ENCODE measurements at regions not wholly inside any gene's neighbourhood (a gene's known extent, or its start where the extent isn't known, plus 50 kb on each side); places are given as distances from the start of the nearest gene placed in this dataset.

- Histone ChIP-seq H3K18ac (ENCODE audit: low read length) (no peak overlapping the region), H3K14ac (ENCODE audit: low read length) (no peak overlapping the region), H4K91ac (ENCODE audit: low read depth, low read length) (no peak overlapping the region), H3K4me2 (ENCODE audit: low read length) (no peak overlapping the region), H3K9me3 (ENCODE audit: insufficient read depth, low read depth, low read length) (peaks cover 27% of the 10 kb centered on the region), H4K8ac (ENCODE audit: low read depth, low read length) (no peak overlapping the region), H3K27me3 (ENCODE audit: insufficient read depth, low read length) (no peaks in the 10 kb centered on the region), H3K9ac (ENCODE audit: low read length) (no peak overlapping the region), H4K12ac (ENCODE audit: low read depth, low read length) (no peak overlapping the region), H3K23ac (ENCODE audit: low read length) (no peak overlapping the region), H2BK12ac (ENCODE audit: low read length) (no peak overlapping the region), H3K4me3 (ENCODE audit: low read depth, low read length) (no peak overlapping the region), H2AK5ac (ENCODE audit: low read length) (no peak overlapping the region), H2BK120ac (ENCODE audit: insufficient read depth, low read length, poor library complexity) (no peak overlapping the region), H2AFZ (ENCODE audit: insufficient read depth, low read length, poor library complexity) (no peak overlapping the region), H3K79me1 (ENCODE audit: low read length) (no peaks in the 10 kb centered on the region), H3K27ac (ENCODE audit: low read depth, low read length) (no peak overlapping the region), H3K79me2 (ENCODE audit: control insufficient read depth, insufficient read depth, low read length, poor library complexity) (no peaks in the 10 kb centered on the region), H3K36me3 (ENCODE audit: control insufficient read depth in 1 of 2, insufficient read depth in 2 of 2, low read length in 2 of 2) (no peaks in the 10 kb centered on the region), H2BK5ac (ENCODE audit: low read depth, low read length, poor library complexity) (no peak overlapping the region), H3K4ac (ENCODE audit: low read depth, low read length) (no peak overlapping the region), H3K4me1 (ENCODE audit: control insufficient read depth in 1 of 2, insufficient read depth in 2 of 2, low read length in 2 of 2) (no peaks in the 10 kb centered on the region)
- DNase-seq, result no peak
- no CpG with 5 or more reads among the region's 4 CpGs for WGBS (ENCODE audit: extremely low coverage, insufficient coverage, insufficient read length)
Measured at GRCh38 chr14:106826833-106827369, 1300.5 kb downstream of the TMEM121 start.

GRCh38 chr14:106831322-106831720 is 1304.9 kb downstream of the TMEM121 start:
- H2BK5ac ChIP-seq (ENCODE audit: low read depth, low read length, poor library complexity), result no peak overlapping the region

GRCh38 chr14:106837870-106838269 is 1311.5 kb downstream of the TMEM121 start:
- Histone ChIP-seq H3K4ac (ENCODE audit: low read depth, low read length) (no peak overlapping the region), H2AK5ac (ENCODE audit: low read length) (no peak overlapping the region)

More at GRCh38 chr14:106831322-106831720, 1304.9 kb downstream of the TMEM121 start:
- H3K4ac ChIP-seq (ENCODE audit: low read depth, low read length), result no peak overlapping the region
- no peaks in the 10 kb centered on the region for H3K27me3 ChIP-seq (ENCODE audit: insufficient read depth, low read length)
- H3K79me2 ChIP-seq (ENCODE audit: control insufficient read depth, insufficient read depth, low read length, poor library complexity), result no peaks in the 10 kb centered on the region
- H3K27ac ChIP-seq (ENCODE audit: low read depth, low read length), result no peak overlapping the region
- no peak overlapping the region for H4K8ac ChIP-seq (ENCODE audit: low read depth, low read length)
- H3K14ac ChIP-seq (ENCODE audit: low read length), result no peak overlapping the region
- H3K9ac ChIP-seq (ENCODE audit: low read length), result no peak overlapping the region
- no peak overlapping the region for H4K12ac ChIP-seq (ENCODE audit: low read depth, low read length)
- no peak overlapping the region for H3K4me2 ChIP-seq (ENCODE audit: low read length)
- no peak overlapping the region for H3K18ac ChIP-seq (ENCODE audit: low read length)
- no peak overlapping the region for H3K23ac ChIP-seq (ENCODE audit: low read length)
- no peak overlapping the region for H4K91ac ChIP-seq (ENCODE audit: low read depth, low read length)
- no peaks in the 10 kb centered on the region for H3K36me3 ChIP-seq (ENCODE audit: control insufficient read depth in 1 of 2, insufficient read depth in 2 of 2, low read length in 2 of 2)
- no peak overlapping the region for H3K4me3 ChIP-seq (ENCODE audit: low read depth, low read length)
- H3K4me1 ChIP-seq (ENCODE audit: control insufficient read depth in 1 of 2, insufficient read depth in 2 of 2, low read length in 2 of 2), result no peaks in the 10 kb centered on the region
- H2AFZ ChIP-seq (ENCODE audit: insufficient read depth, low read length, poor library complexity), result no peak overlapping the region
- H2BK120ac ChIP-seq (ENCODE audit: insufficient read depth, low read length, poor library complexity), result no peak overlapping the region
- H3K79me1 ChIP-seq (ENCODE audit: low read length), result no peaks in the 10 kb centered on the region
- DNase-seq, result peak in 1 of 2 donors; percentile 4
- no CpG with 5 or more reads among the region's 11 CpGs for WGBS (ENCODE audit: extremely low coverage, insufficient coverage, insufficient read length)
- H2AK5ac ChIP-seq (ENCODE audit: low read length), result no peak overlapping the region
- peaks cover 27% of the 10 kb centered on the region for H3K9me3 ChIP-seq (ENCODE audit: insufficient read depth, low read depth, low read length)
- no peak overlapping the region for H2BK12ac ChIP-seq (ENCODE audit: low read length)

GRCh38 chr14:106838991-106839769 is 1312.8 kb downstream of the TMEM121 start:
- Histone ChIP-seq H4K8ac (ENCODE audit: low read depth, low read length) (no peak overlapping the region), H4K12ac (ENCODE audit: low read depth, low read length) (no peak overlapping the region), H3K18ac (ENCODE audit: low read length) (no peak overlapping the region), H2AFZ (ENCODE audit: insufficient read depth, low read length, poor library complexity) (no peak overlapping the region), H3K9me3 (ENCODE audit: insufficient read depth, low read depth, low read length) (peaks cover 34% of the 10 kb centered on the region), H2BK5ac (ENCODE audit: low read depth, low read length, poor library complexity) (no peak overlapping the region), H3K4me2 (ENCODE audit: low read length) (no peak overlapping the region), H3K4ac (ENCODE audit: low read depth, low read length) (no peak overlapping the region), H3K4me1 (ENCODE audit: control insufficient read depth in 1 of 2, insufficient read depth in 2 of 2, low read length in 2 of 2) (no peaks in the 10 kb centered on the region), H3K4me3 (ENCODE audit: low read depth, low read length) (no peak overlapping the region), H2BK120ac (ENCODE audit: insufficient read depth, low read length, poor library complexity) (no peak overlapping the region), H2BK12ac (ENCODE audit: low read length) (no peak overlapping the region), H3K36me3 (ENCODE audit: control insufficient read depth in 1 of 2, insufficient read depth in 2 of 2, low read length in 2 of 2) (no peaks in the 10 kb centered on the region), H3K79me2 (ENCODE audit: control insufficient read depth, insufficient read depth, low read length, poor library complexity) (no peaks in the 10 kb centered on the region), H3K27ac (ENCODE audit: low read depth, low read length) (no peak overlapping the region), H3K27me3 (ENCODE audit: insufficient read depth, low read length) (no peaks in the 10 kb centered on the region), H3K79me1 (ENCODE audit: low read length) (no peaks in the 10 kb centered on the region), H2AK5ac (ENCODE audit: low read length) (no peak overlapping the region), H3K9ac (ENCODE audit: low read length) (no peak overlapping the region), H3K14ac (ENCODE audit: low read length) (no peak overlapping the region), H4K91ac (ENCODE audit: low read depth, low read length) (no peak overlapping the region), H3K23ac (ENCODE audit: low read length) (no peak overlapping the region)
- no CpG with 5 or more reads among the region's 18 CpGs for WGBS (ENCODE audit: extremely low coverage, insufficient coverage, insufficient read length)
- no peak for DNase-seq

More at GRCh38 chr14:106837870-106838269, 1311.5 kb downstream of the TMEM121 start:
- Histone ChIP-seq H3K14ac (ENCODE audit: low read length) (no peak overlapping the region), H3K9me3 (ENCODE audit: insufficient read depth, low read depth, low read length) (peaks cover 24% of the 10 kb centered on the region), H3K27me3 (ENCODE audit: insufficient read depth, low read length) (no peaks in the 10 kb centered on the region), H3K18ac (ENCODE audit: low read length) (no peak overlapping the region), H3K23ac (ENCODE audit: low read length) (no peak overlapping the region), H3K79me2 (ENCODE audit: control insufficient read depth, insufficient read depth, low read length, poor library complexity) (no peaks in the 10 kb centered on the region), H2AFZ (ENCODE audit: insufficient read depth, low read length, poor library complexity) (no peak overlapping the region), H3K79me1 (ENCODE audit: low read length) (no peaks in the 10 kb centered on the region), H4K8ac (ENCODE audit: low read depth, low read length) (no peak overlapping the region), H4K12ac (ENCODE audit: low read depth, low read length) (no peak overlapping the region), H3K36me3 (ENCODE audit: control insufficient read depth in 1 of 2, insufficient read depth in 2 of 2, low read length in 2 of 2) (no peaks in the 10 kb centered on the region), H2BK12ac (ENCODE audit: low read length) (no peak overlapping the region), H3K9ac (ENCODE audit: low read length) (no peak overlapping the region), H2BK120ac (ENCODE audit: insufficient read depth, low read length, poor library complexity) (no peak overlapping the region), H3K4me2 (ENCODE audit: low read length) (no peak overlapping the region), H2BK5ac (ENCODE audit: low read depth, low read length, poor library complexity) (no peak overlapping the region), H3K27ac (ENCODE audit: low read depth, low read length) (no peak overlapping the region), H3K4me3 (ENCODE audit: low read depth, low read length) (no peak overlapping the region), H4K91ac (ENCODE audit: low read depth, low read length) (no peak overlapping the region), H3K4me1 (ENCODE audit: control insufficient read depth in 1 of 2, insufficient read depth in 2 of 2, low read length in 2 of 2) (no peaks in the 10 kb centered on the region)
- no peak for DNase-seq
- WGBS (ENCODE audit: extremely low coverage, insufficient coverage, insufficient read length), result no CpG with 5 or more reads among the region's 4 CpGs
